COLO829 (cell line): ENCODE measurements at regions not wholly inside any gene's neighbourhood (a gene's known extent, or its start where the extent isn't known, plus 50 kb on each side); places are given as distances from the start of the nearest gene placed in this dataset.
A peak's percentile ranks its signal among the peaks of the same experiment; 100 is the strongest.

ENCODE experiments used
- DNase-seq: peaks from one replicate; pipeline ENCODE4 v3.0.0; 2012; ENCODE audit warnings: low spot score

- DNase-seq: no peak
Measured at GRCh38 chr18:69217196-69218000, 183.3 kb upstream of the DOK6 start.

GRCh38 chr18:69220529-69220928 lies 180.2 kb upstream of the DOK6 start:
- no peak for DNase-seq

- DNase-seq: no peak
Measured at GRCh38 chr18:69222089-69222488, 178.6 kb upstream of the DOK6 start.

GRCh38 chr18:69226971-69227370 lies 173.7 kb upstream of the DOK6 start:
- peak; percentile 14 for DNase-seq

GRCh38 chr18:69230204-69230603 lies 170.5 kb upstream of the DOK6 start:
- no peak for DNase-seq

- DNase-seq: no peak
Measured at GRCh38 chr18:69233465-69234054, 167.1 kb upstream of the DOK6 start.

GRCh38 chr18:69239849-69240674 lies 160.6 kb upstream of the DOK6 start:
- DNase-seq: no peak

- DNase-seq: no peak
Measured at GRCh38 chr18:69246027-69246426, 154.7 kb upstream of the DOK6 start.

- no peak for DNase-seq
Measured at GRCh38 chr18:69250305-69251151, 150.2 kb upstream of the DOK6 start.

GRCh38 chr18:69257861-69258458 lies 142.7 kb upstream of the DOK6 start:
- DNase-seq: peak; percentile 2

- no peak for DNase-seq
Measured at GRCh38 chr18:69259282-69259681, 141.4 kb upstream of the DOK6 start.

GRCh38 chr18:69261406-69261805 lies 139.3 kb upstream of the DOK6 start:
- no peak for DNase-seq

- no peak for DNase-seq
Measured at GRCh38 chr18:69265656-69266055, 135.0 kb upstream of the DOK6 start.

- DNase-seq: no peak
Measured at GRCh38 chr18:69267895-69268294, 132.8 kb upstream of the DOK6 start.

- DNase-seq: no peak
Measured at GRCh38 chr18:69282371-69282770, 118.3 kb upstream of the DOK6 start.

GRCh38 chr18:69291044-69291443 lies 109.6 kb upstream of the DOK6 start:
- no peak for DNase-seq

GRCh38 chr18:69291755-69292154 lies 108.9 kb upstream of the DOK6 start:
- DNase-seq: no peak

- no peak for DNase-seq
Measured at GRCh38 chr18:69300185-69300584, 100.5 kb upstream of the DOK6 start.

- DNase-seq: no peak
Measured at GRCh38 chr18:69308619-69309018, 92.1 kb upstream of the DOK6 start.

- no peak for DNase-seq
Measured at GRCh38 chr18:69326094-69326493, 74.6 kb upstream of the DOK6 start.

- no peak for DNase-seq
Measured at GRCh38 chr18:69328086-69328485, 72.6 kb upstream of the DOK6 start.
